GM23248 (cell line): ENCODE measurements at regions not wholly inside any gene's neighbourhood (a gene's known extent, or its start where the extent isn't known, plus 50 kb on each side); places are given as distances from the start of the nearest gene placed in this dataset.

Experiments
- EZH2 ChIP-seq: fragments of 200-600 bp; sonication (generic); IDR thresholded peaks from 2 replicates; pipeline ENCODE4 v1.6.1; 2018; ENCODE audit warnings: antibody characterized with exemption, mild to moderate bottlenecking; ENCODE audit not compliant: insufficient read depth, poor library complexity, severe bottlenecking
- EZH2phosphoT487 ChIP-seq: fragments of 200-600 bp; sonication (generic); IDR thresholded peaks from 2 replicates; pipeline ENCODE4 v1.6.1; 2018; ENCODE audit warnings: antibody characterized with exemption, moderate library complexity, mild to moderate bottlenecking, low read depth; ENCODE audit not compliant: insufficient read depth

DNA sequence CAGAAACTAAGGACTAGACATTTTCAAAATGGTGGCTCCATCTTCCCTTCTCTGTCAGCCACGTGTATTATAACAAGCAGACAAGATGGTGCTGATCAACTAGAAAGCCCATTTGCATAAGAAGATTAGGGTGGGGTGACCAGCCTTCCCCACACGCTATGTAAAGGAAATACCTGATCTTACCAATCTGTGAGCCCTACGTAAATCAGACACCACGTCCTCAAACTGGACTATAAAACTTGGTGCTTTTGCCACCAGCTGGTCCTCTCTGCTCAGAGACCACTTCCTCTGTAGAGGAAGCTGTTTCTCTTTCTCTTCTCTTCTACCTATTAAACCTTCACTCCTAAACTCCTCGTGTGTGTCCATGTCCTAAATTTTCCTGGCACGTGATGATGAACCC lies 101.1 kb upstream of the PLEKHG7 start:
- no peak for TF ChIP-seq EZH2
- TF ChIP-seq EZH2phosphoT487, result no peak
